WI38 (cell line): ENCODE measurements at regions not wholly inside any gene's neighbourhood (a gene's known extent, or its start where the extent isn't known, plus 50 kb on each side); places are given as distances from the start of the nearest gene placed in this dataset.

Experiments
- H3K4me3 ChIP-seq: 2 replicates; pipeline ENCODE4 v1.5.1; 2011; ENCODE audit warnings: low read depth, mild to moderate bottlenecking, control low read depth, low read length
- TF ChIP-seq, protein P1 (sequence below): IDR thresholded peaks from 2 replicates; pipeline ENCODE4 v1.5.1; 2012; ENCODE audit warnings: low read depth, mild to moderate bottlenecking, control low read depth, low read length

DNA sequence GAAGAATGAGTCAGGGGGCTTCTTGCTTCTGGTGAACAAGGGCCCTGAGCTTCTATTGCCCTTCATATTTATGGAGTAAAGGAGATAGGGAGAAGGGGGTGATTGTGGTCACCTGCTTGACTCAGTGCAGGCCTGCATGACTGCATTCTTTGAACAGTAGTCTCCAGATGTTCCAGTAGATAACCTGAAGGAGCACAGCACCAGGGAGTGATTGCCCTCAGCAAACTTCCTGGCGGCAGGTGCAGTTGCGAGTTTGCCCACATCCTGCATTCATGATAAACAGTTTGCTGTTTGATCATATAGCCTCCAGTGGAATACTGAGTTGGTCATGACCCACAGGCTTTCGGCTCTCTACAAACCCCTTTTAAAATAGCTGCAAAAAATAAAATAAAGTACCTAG is 1632.7 kb downstream of the OTOL1 start:
- H3K4me3 ChIP-seq = no peak overlapping the region
- TF ChIP-seq, protein P1, sequence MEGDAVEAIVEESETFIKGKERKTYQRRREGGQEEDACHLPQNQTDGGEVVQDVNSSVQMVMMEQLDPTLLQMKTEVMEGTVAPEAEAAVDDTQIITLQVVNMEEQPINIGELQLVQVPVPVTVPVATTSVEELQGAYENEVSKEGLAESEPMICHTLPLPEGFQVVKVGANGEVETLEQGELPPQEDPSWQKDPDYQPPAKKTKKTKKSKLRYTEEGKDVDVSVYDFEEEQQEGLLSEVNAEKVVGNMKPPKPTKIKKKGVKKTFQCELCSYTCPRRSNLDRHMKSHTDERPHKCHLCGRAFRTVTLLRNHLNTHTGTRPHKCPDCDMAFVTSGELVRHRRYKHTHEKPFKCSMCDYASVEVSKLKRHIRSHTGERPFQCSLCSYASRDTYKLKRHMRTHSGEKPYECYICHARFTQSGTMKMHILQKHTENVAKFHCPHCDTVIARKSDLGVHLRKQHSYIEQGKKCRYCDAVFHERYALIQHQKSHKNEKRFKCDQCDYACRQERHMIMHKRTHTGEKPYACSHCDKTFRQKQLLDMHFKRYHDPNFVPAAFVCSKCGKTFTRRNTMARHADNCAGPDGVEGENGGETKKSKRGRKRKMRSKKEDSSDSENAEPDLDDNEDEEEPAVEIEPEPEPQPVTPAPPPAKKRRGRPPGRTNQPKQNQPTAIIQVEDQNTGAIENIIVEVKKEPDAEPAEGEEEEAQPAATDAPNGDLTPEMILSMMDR = no peak

DNA sequence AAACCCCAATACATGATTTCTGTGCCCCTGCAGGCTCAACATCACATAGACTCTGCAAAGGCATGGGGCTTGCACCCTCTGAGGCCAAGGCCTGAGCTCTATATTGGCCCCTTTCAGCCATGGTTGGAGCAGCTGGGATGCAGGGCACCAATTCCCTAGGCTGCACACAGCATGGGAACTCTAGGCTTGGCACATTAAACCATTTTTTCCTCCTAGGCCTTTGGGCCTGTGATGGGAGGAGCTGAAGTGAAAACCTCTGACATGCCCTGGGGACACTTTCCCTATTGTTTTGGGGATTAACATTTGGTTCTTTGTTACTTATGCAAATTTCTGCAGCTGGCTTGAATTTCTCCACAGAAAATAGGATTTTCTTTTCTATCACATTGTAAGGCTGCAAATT is 1629.5 kb downstream of the OTOL1 start:
- TF ChIP-seq, protein P1 = no peak

More for the DNA sequence above, 1629.5 kb downstream of the OTOL1 start:
- no peak overlapping the region for H3K4me3 ChIP-seq
